ENCODE measurements at regions not wholly inside any gene's neighbourhood (a gene's known extent, or its start where the extent isn't known, plus 50 kb on each side); places are given as distances from the start of the nearest gene placed in this dataset.
"Not testable (repeated sequence)": the region's sequence is repeated elsewhere in the genome, so short reads cannot be mapped to it uniquely, and the experiment has no call there.

DNA sequence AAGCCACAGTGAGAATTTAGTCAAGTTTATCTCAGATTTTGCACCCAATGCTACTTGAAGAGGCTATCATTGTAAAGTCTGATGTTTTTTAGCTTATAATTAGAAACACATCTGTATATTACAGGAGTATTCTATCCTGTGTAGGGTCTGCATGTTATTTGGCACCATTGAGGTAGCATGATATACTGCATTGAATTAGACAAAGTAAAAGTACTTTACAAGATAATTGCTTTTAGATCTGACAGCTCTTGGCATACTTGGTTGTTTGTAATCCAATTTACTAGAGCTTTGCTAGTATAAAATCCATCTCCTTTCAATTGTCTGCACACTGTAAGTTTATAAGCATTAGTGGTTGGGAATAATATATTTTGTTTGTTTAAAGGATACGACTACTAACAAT lies 714.3 kb downstream of the ANKRD7 start:
- intact Hi-C loops (cut with micrococcal nuclease), result no loop called here
- H3K27me3 Mint-ChIP-seq, result no peaks in the 10 kb centered on the region
- no peaks in the 10 kb centered on the region for H3K4me1 Mint-ChIP-seq (ENCODE audit: low read depth)
- no peaks in the 10 kb centered on the region for H3K9me3 Mint-ChIP-seq
- H3K36me3 Mint-ChIP-seq (ENCODE audit: low read depth), result no peaks in the 10 kb centered on the region
- no peak overlapping the region for H3K27ac Mint-ChIP-seq
- no peak overlapping the region for H3K4me3 Mint-ChIP-seq

DNA sequence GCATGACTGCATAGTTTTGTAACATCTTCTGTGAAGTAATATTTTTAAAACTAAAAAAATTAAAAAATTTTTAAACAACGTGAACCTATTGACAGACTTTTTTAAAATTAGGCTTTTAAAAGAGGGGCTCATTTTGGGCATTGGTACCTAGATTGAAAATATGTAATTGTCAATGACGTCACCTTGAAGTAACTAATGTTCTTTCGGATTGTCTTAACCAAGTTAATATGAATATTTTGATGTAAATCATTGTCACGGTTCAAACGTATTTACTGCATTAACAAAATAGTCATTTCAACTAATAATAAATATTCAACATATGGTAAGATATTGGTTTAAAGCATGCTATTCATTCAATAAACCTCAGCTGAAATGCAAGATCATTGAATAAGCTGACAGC lies 719.8 kb downstream of the ANKRD7 start:
- no peaks in the 10 kb centered on the region for H3K4me1 Mint-ChIP-seq (ENCODE audit: low read depth)
- no peaks in the 10 kb centered on the region for H3K27me3 Mint-ChIP-seq
- intact Hi-C loops (cut with micrococcal nuclease), result no loop called here
- no peaks in the 10 kb centered on the region for H3K36me3 Mint-ChIP-seq (ENCODE audit: low read depth)
- H3K4me3 Mint-ChIP-seq, result no peak overlapping the region
- H3K9me3 Mint-ChIP-seq, result no peaks in the 10 kb centered on the region
- no peak overlapping the region for H3K27ac Mint-ChIP-seq

DNA sequence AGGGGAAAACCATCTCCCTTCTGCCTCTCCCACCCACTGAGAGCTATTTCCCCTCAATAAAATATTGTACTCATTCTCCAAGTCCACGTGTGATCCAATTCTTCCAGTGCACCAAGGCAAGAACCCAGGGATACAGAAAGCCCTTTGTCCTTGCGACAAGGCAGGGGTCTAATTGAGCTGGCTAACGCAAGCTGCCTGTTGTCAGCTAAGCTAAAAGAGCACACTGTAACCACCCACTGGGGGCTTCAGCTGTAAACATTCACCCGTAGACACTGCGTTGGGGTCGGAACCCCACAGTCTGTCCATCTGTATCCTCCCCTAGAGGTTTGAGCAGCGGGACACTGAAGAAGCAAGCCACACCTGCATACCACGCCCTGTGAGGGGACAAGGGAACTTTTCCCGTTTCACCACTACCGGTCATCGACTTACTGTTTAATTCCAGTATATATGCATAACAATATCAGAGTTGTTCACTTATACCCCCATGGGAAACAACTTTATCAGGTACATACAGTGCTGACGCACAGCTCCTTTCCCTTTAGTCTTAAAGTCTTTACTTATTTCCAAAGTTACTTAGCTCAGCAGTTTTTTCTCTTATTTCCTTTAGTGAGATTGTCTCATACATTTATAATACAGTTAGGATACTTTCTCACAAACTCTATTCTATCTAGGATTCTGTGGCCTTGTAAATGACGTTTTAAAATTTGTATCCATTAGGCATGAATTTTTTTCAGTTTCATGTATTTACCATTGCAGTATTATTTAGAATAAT lies 721.6 kb downstream of the ANKRD7 start:
- H3K9me3 Mint-ChIP-seq, result no peaks in the 10 kb centered on the region
- no peaks in the 10 kb centered on the region for H3K4me1 Mint-ChIP-seq (ENCODE audit: low read depth)
- H3K27me3 Mint-ChIP-seq, result no peaks in the 10 kb centered on the region
- no peaks in the 10 kb centered on the region for H3K36me3 Mint-ChIP-seq (ENCODE audit: low read depth)
- intact Hi-C loops (cut with micrococcal nuclease), result no loop called here
- H3K4me3 Mint-ChIP-seq, result no peak overlapping the region
- no peak overlapping the region for H3K27ac Mint-ChIP-seq

DNA sequence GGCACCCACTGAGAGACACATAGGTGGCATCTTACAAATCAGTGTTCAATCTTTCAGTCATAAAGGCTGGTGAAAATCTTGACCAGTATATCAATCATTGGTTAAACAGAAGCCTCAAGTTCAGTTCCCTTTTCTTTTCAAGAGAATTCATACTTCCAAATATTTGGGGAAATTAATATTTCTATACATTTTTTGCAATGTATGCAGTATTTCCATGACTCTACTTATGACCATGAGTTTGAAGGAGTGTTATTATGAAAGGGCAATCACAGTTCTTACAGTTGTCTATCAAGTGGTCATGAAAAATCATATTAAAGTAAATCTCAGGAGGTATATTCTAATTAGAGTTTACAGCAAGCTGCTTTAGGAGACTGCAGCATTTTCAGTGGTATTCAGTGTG lies 724.0 kb downstream of the ANKRD7 start:
- Mint-ChIP-seq H3K9me3 (no peaks in the 10 kb centered on the region), H3K27me3 (no peaks in the 10 kb centered on the region), H3K4me1 (ENCODE audit: low read depth) (no peaks in the 10 kb centered on the region), H3K36me3 (ENCODE audit: low read depth) (no peaks in the 10 kb centered on the region), H3K27ac (no peak overlapping the region), H3K4me3 (no peak overlapping the region)
- intact Hi-C loops (cut with micrococcal nuclease), result no loop called here

DNA sequence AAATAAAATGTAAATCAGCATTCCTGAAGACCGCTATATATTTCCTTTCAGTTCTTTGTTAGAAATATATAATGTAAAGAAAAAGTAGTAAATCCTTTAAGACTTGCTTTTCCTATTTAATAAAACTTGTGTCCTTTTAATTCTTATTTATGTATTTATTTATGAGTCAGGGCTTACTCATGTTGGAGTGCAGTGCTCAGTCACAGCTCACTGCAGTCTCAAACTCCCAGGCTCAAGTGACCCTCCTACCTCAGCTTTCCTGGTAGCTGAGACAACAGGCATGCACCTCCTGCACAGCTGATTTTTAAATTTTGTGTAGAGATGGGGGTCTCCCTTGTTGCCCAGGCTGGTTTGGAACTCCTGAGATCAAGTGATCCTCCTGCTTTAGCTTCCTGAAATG lies 724.5 kb downstream of the ANKRD7 start:
- Mint-ChIP-seq H3K27ac (no peak overlapping the region), H3K27me3 (no peaks in the 10 kb centered on the region), H3K36me3 (ENCODE audit: low read depth) (no peaks in the 10 kb centered on the region), H3K9me3 (no peaks in the 10 kb centered on the region), H3K4me1 (ENCODE audit: low read depth) (no peaks in the 10 kb centered on the region), H3K4me3 (no peak overlapping the region)
- intact Hi-C loops (cut with micrococcal nuclease), result no loop called here

DNA sequence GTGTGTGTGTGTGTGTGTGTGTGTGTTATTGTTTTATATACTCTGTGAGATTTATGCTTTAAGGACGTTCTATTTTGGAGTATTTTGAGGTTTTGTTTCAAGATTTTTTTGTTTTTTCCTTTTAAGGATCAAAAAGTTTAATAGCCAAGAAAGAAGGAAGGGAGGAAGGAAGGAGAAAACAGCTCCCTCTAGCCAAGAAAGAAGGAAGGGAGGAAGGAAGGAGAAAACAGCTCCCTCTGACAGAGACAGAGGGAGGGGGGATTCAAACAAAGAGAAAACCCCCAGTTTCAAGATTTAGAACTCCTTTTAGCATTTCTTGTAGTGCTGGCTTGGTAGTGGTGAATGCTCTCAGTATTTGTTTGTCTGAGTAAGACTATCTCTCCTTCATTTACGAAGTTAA lies 731.8 kb downstream of the ANKRD7 start:
- H3K36me3 Mint-ChIP-seq (ENCODE audit: low read depth); H3K4me1 Mint-ChIP-seq (ENCODE audit: low read depth); H3K27ac Mint-ChIP-seq; H3K4me3 Mint-ChIP-seq; intact Hi-C loops (cut with micrococcal nuclease); H3K27me3 Mint-ChIP-seq: not testable (repeated sequence)
- H3K9me3 Mint-ChIP-seq, result peaks cover 17% of the 10 kb centered on the region

DNA sequence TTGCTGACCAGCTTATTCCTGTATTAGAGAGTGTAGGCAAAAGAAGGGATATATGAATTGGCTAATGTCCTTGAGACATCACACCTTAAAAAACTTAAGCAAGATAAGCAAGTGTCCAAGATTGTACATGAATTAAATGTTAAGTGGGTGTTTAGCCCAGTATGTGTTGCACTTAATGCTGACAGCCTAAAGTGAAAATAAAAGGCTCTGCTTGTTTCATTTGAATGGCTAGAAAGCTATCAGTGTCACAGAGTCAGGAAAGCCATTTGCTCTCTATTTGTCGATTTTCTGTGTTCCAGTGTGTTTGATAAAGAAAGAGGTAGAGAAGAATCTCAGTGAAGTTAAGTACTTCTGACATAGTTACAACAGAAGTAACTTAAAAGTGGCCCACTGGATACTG lies 744.9 kb downstream of the ANKRD7 start:
- no peak overlapping the region for H3K4me3 Mint-ChIP-seq
- no peaks in the 10 kb centered on the region for H3K9me3 Mint-ChIP-seq
- intact Hi-C loops (cut with micrococcal nuclease), result no loop called here
- H3K27ac Mint-ChIP-seq, result no peak overlapping the region
- H3K27me3 Mint-ChIP-seq, result no peaks in the 10 kb centered on the region
- H3K36me3 Mint-ChIP-seq (ENCODE audit: low read depth), result no peaks in the 10 kb centered on the region
- H3K4me1 Mint-ChIP-seq (ENCODE audit: low read depth), result no peaks in the 10 kb centered on the region

DNA sequence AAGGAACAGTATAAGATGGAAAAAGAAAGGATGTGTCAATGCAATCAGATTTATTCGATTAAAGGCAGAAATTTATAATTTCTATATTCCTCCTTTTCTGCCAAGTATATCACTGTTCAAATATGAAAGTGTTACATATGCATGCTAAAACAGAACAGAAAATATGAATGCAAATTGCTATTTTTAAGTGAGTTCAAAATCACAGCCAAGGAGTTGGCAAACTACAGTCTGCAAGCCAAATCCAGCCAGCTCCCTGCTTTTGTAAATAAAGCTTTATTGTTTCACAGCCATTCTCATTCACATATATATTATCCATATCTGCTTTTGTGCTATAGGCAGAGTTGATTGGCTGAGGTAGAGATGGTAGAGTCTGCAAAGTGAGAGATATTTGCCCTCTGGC lies 747.2 kb downstream of the ANKRD7 start:
- intact Hi-C loops (cut with micrococcal nuclease), result no loop called here
- Mint-ChIP-seq H3K27me3 (no peaks in the 10 kb centered on the region), H3K36me3 (ENCODE audit: low read depth) (no peaks in the 10 kb centered on the region), H3K9me3 (no peaks in the 10 kb centered on the region), H3K4me1 (ENCODE audit: low read depth) (no peaks in the 10 kb centered on the region), H3K4me3 (no peak overlapping the region), H3K27ac (no peak overlapping the region)

DNA sequence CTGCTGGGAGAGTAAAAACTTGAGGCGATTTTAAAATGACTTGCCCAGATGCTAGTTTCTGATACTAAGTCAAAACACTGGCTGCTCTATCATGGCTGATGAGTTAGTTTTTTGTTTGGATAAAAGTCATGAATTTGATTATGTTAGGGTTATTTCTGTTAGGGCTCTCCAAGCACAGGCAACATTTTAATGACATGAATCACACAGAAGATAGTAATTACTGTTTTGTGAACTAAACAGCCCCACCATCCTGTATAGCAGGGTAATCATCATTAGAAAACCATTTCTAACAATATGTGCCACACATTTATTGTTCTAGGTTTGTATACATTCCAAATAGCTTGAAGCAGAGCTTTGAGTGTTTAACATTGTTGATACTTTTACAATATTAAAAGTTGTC lies 750.3 kb downstream of the ANKRD7 start:
- Mint-ChIP-seq H3K36me3 (ENCODE audit: low read depth) (no peaks in the 10 kb centered on the region), H3K27me3 (no peaks in the 10 kb centered on the region), H3K4me3 (no peak overlapping the region), H3K4me1 (ENCODE audit: low read depth) (no peaks in the 10 kb centered on the region), H3K9me3 (no peaks in the 10 kb centered on the region), H3K27ac (no peak overlapping the region)
- intact Hi-C loops (cut with micrococcal nuclease), result no loop called here

DNA sequence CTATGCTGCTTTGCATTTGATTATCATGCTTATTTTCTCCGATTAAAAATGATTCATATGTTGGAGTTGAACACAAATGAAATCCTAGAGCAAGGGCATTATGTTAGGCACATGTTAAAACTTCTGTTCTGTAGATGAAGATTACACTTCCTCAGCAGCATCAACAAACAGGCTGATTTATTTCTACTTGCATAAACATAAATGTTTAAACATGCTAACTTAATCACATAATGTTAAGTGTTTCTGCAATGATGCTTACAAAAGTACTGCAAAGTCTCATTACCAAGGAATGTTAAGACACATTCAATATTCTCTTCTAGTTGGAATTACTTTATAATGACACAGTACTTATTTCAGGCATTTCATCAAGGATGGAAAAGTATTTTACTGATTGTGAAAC lies 770.8 kb downstream of the ANKRD7 start:
- no peak overlapping the region for H3K4me3 Mint-ChIP-seq
- H3K4me1 Mint-ChIP-seq (ENCODE audit: low read depth), result no peaks in the 10 kb centered on the region
- H3K36me3 Mint-ChIP-seq (ENCODE audit: low read depth), result no peaks in the 10 kb centered on the region
- intact Hi-C loops (cut with micrococcal nuclease), result no loop called here
- H3K27me3 Mint-ChIP-seq, result no peaks in the 10 kb centered on the region
- no peaks in the 10 kb centered on the region for H3K9me3 Mint-ChIP-seq
- H3K27ac Mint-ChIP-seq, result no peak overlapping the region

DNA sequence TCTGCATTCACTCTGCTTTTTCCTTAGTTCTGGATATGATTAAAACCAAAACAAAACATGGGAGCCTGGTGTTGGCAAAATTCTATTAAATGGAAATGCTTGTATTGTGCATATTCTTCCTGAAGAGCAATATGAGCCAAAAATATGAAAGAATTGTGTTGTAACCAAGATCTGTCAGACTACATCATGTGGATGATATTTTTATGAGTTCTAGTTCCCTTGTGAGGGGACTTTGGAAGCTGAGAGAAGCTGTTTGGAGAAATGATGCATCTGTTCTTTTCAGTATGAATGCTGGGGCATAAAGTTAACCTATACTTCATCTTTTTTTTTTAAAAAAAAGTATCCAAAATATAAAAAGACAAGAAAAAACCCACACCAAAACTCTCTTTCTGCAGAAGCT lies 782.7 kb downstream of the ANKRD7 start:
- intact Hi-C loops (cut with micrococcal nuclease), result no loop called here
- no peaks in the 10 kb centered on the region for H3K36me3 Mint-ChIP-seq (ENCODE audit: low read depth)
- no peak overlapping the region for H3K4me3 Mint-ChIP-seq
- H3K9me3 Mint-ChIP-seq, result no peaks in the 10 kb centered on the region
- H3K4me1 Mint-ChIP-seq (ENCODE audit: low read depth), result no peaks in the 10 kb centered on the region
- H3K27ac Mint-ChIP-seq, result no peak overlapping the region
- H3K27me3 Mint-ChIP-seq, result no peaks in the 10 kb centered on the region

DNA sequence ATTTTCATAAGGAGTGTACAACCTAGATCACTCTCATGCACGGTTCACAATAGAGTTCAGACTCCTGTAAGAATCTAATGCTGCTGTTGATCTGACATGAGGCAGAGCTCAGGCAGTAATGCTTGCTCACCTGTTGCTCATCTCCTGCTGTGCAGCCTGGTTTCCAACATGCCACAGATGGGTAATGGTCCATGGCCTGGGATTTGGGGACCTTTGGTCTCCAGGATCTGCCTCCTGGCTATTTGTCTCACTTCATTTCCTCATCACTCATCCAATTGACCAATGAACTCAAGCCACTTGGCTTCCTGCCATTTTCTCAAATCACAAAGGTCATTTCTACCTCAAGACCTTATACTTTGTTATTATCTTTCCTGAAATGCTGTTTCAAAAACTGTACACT lies 786.1 kb downstream of the ANKRD7 start:
- intact Hi-C loops (cut with micrococcal nuclease), result no loop called here
- Mint-ChIP-seq H3K9me3 (no peaks in the 10 kb centered on the region), H3K36me3 (ENCODE audit: low read depth) (no peaks in the 10 kb centered on the region), H3K27me3 (no peaks in the 10 kb centered on the region), H3K4me3 (no peak overlapping the region), H3K27ac (no peak overlapping the region), H3K4me1 (ENCODE audit: low read depth) (no peaks in the 10 kb centered on the region)

DNA sequence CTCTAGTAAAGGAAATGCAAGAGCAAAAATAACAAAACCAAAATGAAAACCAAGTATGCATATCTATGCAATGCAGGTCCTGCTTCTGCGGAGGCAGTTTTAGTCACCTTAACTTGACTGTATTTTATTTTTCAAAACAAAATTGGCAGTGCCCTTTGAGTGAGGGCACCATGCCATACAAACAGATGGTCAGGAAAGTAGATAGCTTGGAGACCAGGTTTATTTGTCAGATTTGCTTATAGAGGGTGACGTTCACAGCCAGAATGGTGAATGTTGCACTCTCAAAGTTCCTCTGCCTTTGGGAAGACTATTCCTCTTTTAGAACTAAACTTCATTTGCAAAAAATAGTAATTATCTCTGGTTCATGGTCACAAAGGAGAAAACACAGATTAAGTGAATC lies 801.9 kb downstream of the ANKRD7 start:
- H3K36me3 Mint-ChIP-seq (ENCODE audit: low read depth), result no peaks in the 10 kb centered on the region
- no peaks in the 10 kb centered on the region for H3K27me3 Mint-ChIP-seq
- intact Hi-C loops (cut with micrococcal nuclease), result no loop called here
- H3K27ac Mint-ChIP-seq, result no peak overlapping the region
- peaks cover 30% of the 10 kb centered on the region for H3K9me3 Mint-ChIP-seq
- no peak overlapping the region for H3K4me3 Mint-ChIP-seq
- H3K4me1 Mint-ChIP-seq (ENCODE audit: low read depth), result no peaks in the 10 kb centered on the region

DNA sequence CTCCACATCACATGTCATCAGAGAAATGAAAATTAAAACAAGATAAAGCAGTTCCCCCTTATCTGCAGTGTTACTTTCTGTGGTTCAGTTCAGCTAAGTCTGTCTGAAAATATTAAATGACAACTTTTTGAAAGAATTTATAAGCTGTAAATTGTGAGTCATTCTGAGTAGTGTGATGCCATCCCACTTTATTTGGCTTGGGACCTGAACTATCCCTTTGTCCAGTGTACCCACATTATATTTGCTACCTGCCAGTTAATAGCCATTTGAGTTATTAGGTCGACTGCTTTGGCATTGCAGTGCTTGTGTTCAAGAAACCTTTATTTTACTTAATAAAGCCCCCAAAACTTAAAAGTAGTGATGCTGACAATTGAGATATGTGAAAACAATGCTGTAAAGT lies 804.2 kb downstream of the ANKRD7 start:
- H3K27me3 Mint-ChIP-seq, result no peaks in the 10 kb centered on the region
- H3K27ac Mint-ChIP-seq, result no peak overlapping the region
- H3K4me1 Mint-ChIP-seq (ENCODE audit: low read depth), result no peaks in the 10 kb centered on the region
- H3K4me3 Mint-ChIP-seq, result no peak overlapping the region
- H3K36me3 Mint-ChIP-seq (ENCODE audit: low read depth), result no peaks in the 10 kb centered on the region
- intact Hi-C loops (cut with micrococcal nuclease), result no loop called here
- H3K9me3 Mint-ChIP-seq, result peaks cover 16% of the 10 kb centered on the region

DNA sequence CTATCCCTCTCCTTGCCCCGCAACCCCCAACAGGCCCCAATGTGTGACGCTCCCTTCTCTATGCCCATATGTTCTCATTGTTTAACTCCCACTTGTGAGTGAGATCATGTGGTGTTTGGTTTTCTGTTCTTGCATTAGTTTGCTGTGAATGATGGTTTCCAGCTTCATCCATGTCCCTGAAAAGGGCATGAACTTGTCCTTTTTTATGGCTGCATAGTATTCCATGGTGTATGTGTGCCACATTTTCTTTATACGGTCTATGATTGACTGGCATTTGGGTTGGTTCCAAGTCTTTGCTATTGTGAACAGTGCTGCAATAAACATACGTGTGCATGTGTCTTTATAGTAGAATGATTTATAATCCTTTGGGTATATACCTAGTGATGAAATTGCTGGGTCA lies 807.6 kb downstream of the ANKRD7 start:
- H3K4me3 Mint-ChIP-seq; H3K4me1 Mint-ChIP-seq (ENCODE audit: low read depth); H3K27me3 Mint-ChIP-seq; H3K36me3 Mint-ChIP-seq (ENCODE audit: low read depth); H3K27ac Mint-ChIP-seq; intact Hi-C loops (cut with micrococcal nuclease): not testable (repeated sequence)
- peaks cover 14% of the 10 kb centered on the region for H3K9me3 Mint-ChIP-seq

All from dendritic cell treated with granulocyte-macrophage colony-stimulating factor and Interleukin-4, amounts not matched to agents 40 ng/mL and 50 ng/mL, for 4 days (primary cell).